Activated CD4-positive, alpha-beta T cell treated with anti-CD3 and anti-CD28 coated beads for 4 hours (primary cell): ENCODE measurements at regions not wholly inside any gene's neighbourhood (a gene's known extent, or its start where the extent isn't known, plus 50 kb on each side); places are given as distances from the start of the nearest gene placed in this dataset.

ENCODE experiments used
- DNase-seq, 2 donors: peaks; one replicate each; pipeline ENCODE4 v3.0.0-alpha.2; 2020

GRCh38 chr14:100440207-100440631 is 117.1 kb downstream of the SLC25A47 start:
- DNase-seq, result peak; percentile 7 to 8

DNA sequence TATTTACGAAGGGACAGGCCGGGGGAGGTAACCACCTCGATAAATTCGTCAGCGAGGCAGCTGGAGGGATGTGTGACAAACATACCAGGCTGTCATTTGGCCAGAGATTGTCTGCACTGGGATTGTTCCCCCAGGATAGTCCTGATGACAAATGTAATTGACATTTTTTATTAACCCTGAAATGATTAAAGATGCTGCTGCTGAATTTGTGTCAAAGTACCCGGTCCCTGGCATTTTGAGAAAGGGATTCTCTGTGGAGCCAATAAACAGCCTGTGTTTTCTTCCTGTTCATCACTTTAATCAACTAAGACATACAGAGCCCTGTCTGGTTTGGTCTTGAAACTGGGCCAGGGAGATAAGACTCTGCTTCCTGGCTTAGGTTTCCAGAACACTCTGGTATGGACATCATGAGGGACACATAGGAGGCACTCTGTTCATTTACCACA is 117.6 kb downstream of the SLC25A47 start:
- no peak for DNase-seq

GRCh38 chr14:100441271-100441947 is 118.3 kb downstream of the SLC25A47 start:
- DNase-seq, result no peak

GRCh38 chr14:100442036-100442435 is 118.9 kb downstream of the SLC25A47 start:
- DNase-seq, result no peak

DNA sequence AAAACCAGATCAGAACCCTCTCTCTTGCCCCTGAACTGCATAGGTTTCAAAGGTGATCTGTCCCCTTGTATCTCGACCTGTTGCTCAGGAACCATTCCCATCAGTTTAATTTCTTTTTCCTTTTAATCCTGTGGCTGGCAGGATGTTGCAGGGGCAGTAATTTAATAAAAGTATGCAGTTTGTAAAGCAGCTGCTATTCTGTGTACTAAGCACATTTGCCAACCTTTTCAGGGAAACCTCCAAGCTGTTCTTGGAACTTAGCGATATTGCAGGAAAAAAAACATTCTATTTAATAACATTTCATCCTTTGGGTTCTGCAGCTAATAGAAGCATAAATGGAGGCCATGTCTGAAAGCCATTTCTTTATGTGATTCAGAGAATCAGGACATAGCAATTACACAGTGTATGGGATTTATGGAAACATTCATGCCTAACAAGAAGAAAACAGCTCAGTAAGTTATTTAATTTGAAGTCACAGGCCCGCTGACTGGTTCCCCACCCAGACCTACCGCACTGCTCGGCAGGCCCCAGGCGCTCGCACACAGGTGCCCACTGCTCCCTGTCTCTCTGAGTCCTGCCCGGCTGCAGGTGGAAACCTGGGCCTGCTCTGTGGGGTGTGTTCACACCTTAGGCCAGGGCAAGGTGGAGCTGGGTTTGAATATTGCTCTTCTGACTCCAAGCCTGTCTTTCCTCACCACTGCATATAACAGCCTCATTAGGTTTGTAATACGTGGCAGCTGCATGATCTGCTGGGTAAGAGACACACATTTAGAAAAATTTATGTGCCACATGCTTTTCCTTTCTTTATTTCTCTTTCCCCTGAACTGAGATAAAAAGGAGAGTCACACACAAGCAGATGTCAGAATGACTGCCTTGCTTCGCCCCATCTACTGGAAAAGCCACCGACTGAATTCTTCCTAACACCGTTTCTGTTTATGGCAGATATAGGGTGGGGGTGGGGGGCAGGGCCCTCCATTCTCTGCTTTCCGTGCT is 119.7 kb downstream of the SLC25A47 start:
- DNase-seq, result no peak

DNA sequence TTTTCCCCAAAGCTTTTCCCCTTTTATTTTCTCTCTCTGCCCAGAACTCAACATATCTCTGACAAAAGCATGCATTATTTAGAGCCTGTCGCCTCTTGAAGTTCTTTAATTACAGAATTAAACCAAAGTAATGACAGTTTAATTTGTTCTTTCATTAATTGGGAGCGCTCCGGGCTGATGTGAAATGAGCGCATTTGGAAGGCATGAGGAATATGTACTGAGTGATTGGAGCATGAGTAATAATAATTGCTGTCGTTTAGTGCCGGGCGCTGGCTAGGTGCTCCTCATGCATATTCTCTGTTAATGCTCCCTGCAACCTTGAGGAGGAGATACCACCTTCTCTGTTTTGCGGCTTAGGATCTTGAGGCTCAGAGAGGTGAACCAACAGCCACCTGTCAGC is 120.5 kb downstream of the SLC25A47 start:
- DNase-seq, result no peak

DNA sequence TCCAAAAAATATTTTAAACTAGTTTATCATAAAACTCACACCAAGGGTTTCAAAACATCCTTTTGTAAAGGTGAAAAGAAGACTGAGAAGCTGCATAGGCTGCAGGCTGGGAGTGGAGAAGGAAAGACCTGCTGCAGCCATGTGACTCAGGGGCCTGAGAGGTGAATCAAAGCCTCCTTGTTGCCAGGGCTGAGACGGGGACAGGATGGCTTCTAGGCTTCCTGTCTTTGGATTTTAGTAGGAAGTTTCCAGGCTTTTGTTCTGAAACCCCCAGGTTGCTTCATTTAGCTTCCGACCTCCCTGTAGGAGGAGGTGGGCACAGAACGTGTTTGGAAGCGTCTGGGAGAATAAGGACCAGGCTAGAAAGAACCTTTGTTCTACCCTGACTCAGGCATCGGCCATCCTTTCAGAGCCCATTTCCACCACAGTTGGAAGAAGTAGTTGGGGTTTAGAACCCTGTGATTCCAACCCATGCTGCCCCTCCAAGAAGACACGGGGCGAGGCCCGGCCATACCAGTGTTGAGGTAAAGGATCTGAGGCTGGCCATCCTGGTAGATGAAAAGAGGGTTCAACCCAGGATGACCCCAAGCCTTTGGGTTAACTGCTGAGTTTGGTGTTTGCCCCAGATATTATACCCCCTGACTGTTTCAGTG is 122.4 kb downstream of the SLC25A47 start:
- no peak for DNase-seq

DNA sequence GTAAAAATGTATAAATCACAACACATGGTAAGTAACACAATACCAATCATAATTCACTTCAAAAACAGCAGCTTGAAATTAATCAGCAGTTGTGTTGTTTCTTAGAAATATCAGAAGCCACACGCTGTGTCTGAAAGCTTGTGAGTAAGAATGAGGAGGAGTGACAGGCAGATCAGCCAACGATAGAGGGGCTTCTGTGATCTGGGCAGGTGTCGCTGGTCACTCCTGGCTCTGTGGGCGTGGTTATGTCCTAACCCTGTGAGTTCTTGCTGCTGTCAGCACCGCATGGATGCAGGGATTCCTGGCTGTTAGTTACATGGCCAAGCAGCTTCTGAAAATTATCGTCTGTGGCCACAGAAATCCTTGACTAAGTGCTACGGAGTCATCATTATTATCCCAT is 123.4 kb downstream of the SLC25A47 start:
- DNase-seq, result no peak

DNA sequence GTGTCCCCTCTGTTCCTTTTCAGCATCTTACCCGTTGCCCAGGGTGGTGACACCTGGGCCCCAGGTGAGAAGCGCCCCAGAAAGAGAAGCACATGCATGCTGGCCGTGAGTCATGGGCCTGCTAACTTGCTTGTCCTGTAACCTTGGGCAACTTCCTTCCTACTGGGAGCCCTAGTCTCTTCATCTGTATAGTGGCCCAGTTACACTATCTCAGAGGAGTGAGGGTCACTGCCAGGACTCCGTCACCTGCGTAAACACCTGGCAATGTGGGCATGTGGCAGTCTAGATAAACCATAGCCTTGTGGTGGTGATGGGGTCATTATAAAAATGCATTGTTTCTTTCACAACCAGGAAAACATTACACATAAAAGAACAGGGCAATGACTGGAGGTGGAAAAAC is 125.2 kb downstream of the SLC25A47 start:
- DNase-seq, result no peak

- no peak for DNase-seq
These were observed 126.3 kb downstream of the SLC25A47 start for GRCh38 chr14:100449225-100449987.

DNA sequence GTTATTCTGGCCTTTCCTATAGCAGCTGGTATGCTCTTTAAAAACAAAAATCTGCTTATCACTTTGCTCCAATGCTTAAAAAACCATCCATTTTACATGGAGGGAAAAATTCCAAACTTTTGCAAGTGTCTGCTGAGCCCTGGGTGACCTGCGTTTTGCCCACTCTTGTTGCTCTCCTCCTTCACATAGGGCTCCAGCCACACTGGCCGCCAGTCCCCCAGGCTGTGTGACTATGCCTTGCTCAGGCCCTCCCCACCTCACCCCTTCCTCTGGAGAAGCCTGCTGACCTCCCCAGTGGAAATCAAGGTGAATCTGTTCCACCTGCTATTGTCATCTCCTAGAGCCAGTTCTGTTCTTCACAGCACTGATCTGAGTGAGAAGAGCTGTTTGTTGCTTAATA is 126.9 kb downstream of the SLC25A47 start:
- DNase-seq, result no peak

- DNase-seq, result no peak
These were observed 127.6 kb downstream of the SLC25A47 start for GRCh38 chr14:100450736-100451135.

GRCh38 chr14:100451264-100451663 is 128.1 kb downstream of the SLC25A47 start:
- no peak for DNase-seq

GRCh38 chr14:100453930-100454329 is 130.8 kb downstream of the SLC25A47 start:
- no peak for DNase-seq

DNA sequence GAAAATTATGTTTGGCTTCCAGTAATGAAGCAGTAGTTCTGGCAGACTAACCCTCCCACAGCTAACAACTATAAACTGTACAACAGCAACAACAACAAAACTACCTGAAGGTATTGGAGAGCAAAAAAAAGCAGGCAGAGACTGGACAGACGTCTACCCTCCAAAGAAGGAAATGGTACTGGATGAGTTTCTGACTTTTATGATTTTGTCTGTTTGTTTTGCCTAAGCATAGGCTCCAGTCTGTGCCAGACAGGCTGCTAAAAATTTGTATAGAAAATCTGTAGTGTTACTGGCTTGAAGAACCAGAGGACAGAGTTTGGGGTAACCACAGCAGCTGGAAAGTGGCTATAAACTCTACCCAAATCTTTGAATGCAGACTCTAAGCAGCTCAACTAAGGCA is 131.3 kb downstream of the SLC25A47 start:
- no peak for DNase-seq

- DNase-seq, result no peak
These were observed 123.3 kb downstream of the BEGAIN start for GRCh38 chr14:100463937-100464336.

GRCh38 chr14:100466111-100466856 is 120.9 kb downstream of the BEGAIN start:
- no peak for DNase-seq

GRCh38 chr14:100467046-100467750 is 120.0 kb downstream of the BEGAIN start:
- no peak for DNase-seq

DNA sequence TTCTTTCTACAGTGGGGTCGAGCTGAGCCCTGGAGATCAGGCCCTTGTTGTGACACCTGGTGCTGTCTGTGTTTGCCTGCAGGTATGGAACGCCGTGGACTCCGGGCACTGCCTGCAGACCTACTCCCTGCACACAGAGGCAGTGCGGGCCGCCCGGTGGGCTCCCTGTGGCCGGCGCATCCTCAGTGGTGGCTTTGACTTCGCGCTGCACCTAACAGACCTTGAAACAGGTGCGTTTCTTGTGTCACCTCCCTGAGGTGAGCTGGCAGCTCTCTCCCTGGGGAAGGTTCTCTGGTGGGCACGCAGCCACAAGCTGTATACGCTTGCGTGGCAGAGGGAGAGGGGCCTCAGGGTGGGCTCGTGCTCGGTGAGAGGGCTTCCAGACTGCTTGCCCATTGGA is 119.3 kb downstream of the BEGAIN start:
- DNase-seq, result no peak

- DNase-seq, result no peak
These were observed 118.7 kb downstream of the BEGAIN start for GRCh38 chr14:100468557-100468956.
